ENCODE measurements at regions not wholly inside any gene's neighbourhood (a gene's known extent, or its start where the extent isn't known, plus 50 kb on each side); places are given as distances from the start of the nearest gene placed in this dataset.

DNA sequence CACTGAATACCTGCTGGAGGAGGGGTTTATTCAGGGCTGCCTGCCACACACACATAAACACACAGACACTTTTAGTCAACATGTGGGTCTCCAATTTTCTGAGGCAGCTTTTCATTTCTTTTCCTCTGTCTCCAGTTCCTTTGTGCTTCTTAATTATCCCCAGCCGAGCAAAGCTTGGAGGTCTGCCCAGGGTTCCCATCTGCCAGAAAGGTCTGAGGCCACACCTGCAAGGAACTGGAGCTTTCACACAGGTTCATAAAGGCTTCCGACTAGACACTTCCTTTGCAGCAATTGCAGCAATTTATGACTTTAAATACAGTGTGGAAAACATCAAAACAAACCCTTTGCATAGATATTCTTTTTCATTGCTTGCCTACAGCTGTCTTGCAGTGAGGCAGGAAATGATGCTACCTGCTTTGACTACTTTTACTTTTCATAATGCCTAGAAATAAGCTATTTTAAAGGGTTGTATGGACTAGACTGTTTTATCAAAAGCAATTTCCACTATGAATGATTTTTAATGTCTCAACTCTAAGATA lies 1318.9 kb downstream of the AACS start:
- TF ChIP-seq, protein P1, sequence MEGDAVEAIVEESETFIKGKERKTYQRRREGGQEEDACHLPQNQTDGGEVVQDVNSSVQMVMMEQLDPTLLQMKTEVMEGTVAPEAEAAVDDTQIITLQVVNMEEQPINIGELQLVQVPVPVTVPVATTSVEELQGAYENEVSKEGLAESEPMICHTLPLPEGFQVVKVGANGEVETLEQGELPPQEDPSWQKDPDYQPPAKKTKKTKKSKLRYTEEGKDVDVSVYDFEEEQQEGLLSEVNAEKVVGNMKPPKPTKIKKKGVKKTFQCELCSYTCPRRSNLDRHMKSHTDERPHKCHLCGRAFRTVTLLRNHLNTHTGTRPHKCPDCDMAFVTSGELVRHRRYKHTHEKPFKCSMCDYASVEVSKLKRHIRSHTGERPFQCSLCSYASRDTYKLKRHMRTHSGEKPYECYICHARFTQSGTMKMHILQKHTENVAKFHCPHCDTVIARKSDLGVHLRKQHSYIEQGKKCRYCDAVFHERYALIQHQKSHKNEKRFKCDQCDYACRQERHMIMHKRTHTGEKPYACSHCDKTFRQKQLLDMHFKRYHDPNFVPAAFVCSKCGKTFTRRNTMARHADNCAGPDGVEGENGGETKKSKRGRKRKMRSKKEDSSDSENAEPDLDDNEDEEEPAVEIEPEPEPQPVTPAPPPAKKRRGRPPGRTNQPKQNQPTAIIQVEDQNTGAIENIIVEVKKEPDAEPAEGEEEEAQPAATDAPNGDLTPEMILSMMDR (IDR thresholded peaks at IDR 0.05): no peak
- no peak for TF ChIP-seq ZFX (IDR thresholded peaks at IDR 0.05; ENCODE audit: borderline replicate concordance)
